RCC 7860 (cell line): ENCODE measurements at regions not wholly inside any gene's neighbourhood (a gene's known extent, or its start where the extent isn't known, plus 50 kb on each side); places are given as distances from the start of the nearest gene placed in this dataset.

ENCODE experiments used
- DNase-seq: peaks from one replicate; pipeline ENCODE4 v3.0.0-alpha.2; 2015; ENCODE audit warnings: low spot score
- FAIRE-seq: peaks from 2 replicates; lab custom pipeline; 2012; peaks lifted over from hg19 to GRCh38; lab: Jason Lieb, UNC

GRCh38 chr20:40104959-40105358 lies 584.1 kb downstream of the MAFB start:
- DNase-seq (no peak), FAIRE-seq (no peak)

GRCh38 chr20:40103420-40103819 lies 585.6 kb downstream of the MAFB start:
- DNase-seq, result no peak
- FAIRE-seq, result no peak

GRCh38 chr20:40101560-40101959 lies 587.5 kb downstream of the MAFB start:
- DNase-seq, result no peak
- FAIRE-seq, result no peak

- no peak for FAIRE-seq
These were observed 588.8 kb downstream of the MAFB start for GRCh38 chr20:40100261-40100660.

GRCh38 chr20:40090236-40090635 lies 598.8 kb downstream of the MAFB start:
- DNase-seq, result no peak
- FAIRE-seq, result no peak

More at GRCh38 chr20:40100261-40100660, 588.8 kb downstream of the MAFB start:
- DNase-seq, result no peak

GRCh38 chr20:40087496-40087895 lies 601.5 kb downstream of the MAFB start:
- no peak for FAIRE-seq
- DNase-seq, result no peak

- DNase-seq, result no peak
These were observed 603.5 kb downstream of the MAFB start for GRCh38 chr20:40085513-40085912.

GRCh38 chr20:40082436-40082835 lies 606.6 kb downstream of the MAFB start:
- no peak for DNase-seq
- FAIRE-seq, result no peak

More at GRCh38 chr20:40085513-40085912, 603.5 kb downstream of the MAFB start:
- FAIRE-seq, result no peak

- FAIRE-seq, result no peak
- DNase-seq, result no peak
These were observed 607.4 kb downstream of the MAFB start for GRCh38 chr20:40081653-40082052.

- FAIRE-seq (no peak), DNase-seq (no peak)
These were observed 608.9 kb downstream of the MAFB start for GRCh38 chr20:40080041-40080652.

- no peak for FAIRE-seq
- no peak for DNase-seq
These were observed 615.4 kb downstream of the MAFB start for GRCh38 chr20:40073535-40074111.

GRCh38 chr20:40072907-40073306 lies 616.1 kb downstream of the MAFB start:
- FAIRE-seq, result no peak
- DNase-seq, result no peak

- DNase-seq, result no peak
- FAIRE-seq, result peak; percentile 7
These were observed 632.9 kb downstream of the MAFB start for GRCh38 chr20:40056171-40056570.

GRCh38 chr20:40055711-40056110 lies 633.3 kb downstream of the MAFB start:
- DNase-seq (no peak), FAIRE-seq (no peak)

- no peak for FAIRE-seq
- no peak for DNase-seq
These were observed 634.7 kb downstream of the MAFB start for GRCh38 chr20:40054311-40054710.

- no peak for FAIRE-seq
These were observed 638.4 kb downstream of the MAFB start for GRCh38 chr20:40050596-40050995.

GRCh38 chr20:40049854-40050253 lies 639.2 kb downstream of the MAFB start:
- no peak for DNase-seq
- FAIRE-seq, result no peak

More at GRCh38 chr20:40050596-40050995, 638.4 kb downstream of the MAFB start:
- DNase-seq, result no peak

- DNase-seq (no peak), FAIRE-seq (no peak)
These were observed 642.3 kb downstream of the MAFB start for GRCh38 chr20:40046703-40047102.

GRCh38 chr20:40037511-40037910 lies 651.5 kb downstream of the MAFB start:
- DNase-seq (no peak), FAIRE-seq (no peak)

- DNase-seq, result no peak
- FAIRE-seq, result no peak
These were observed 659.4 kb downstream of the MAFB start for GRCh38 chr20:40029589-40029988.

GRCh38 chr20:40019510-40019909 lies 669.5 kb downstream of the MAFB start:
- FAIRE-seq (no peak), DNase-seq (no peak)

GRCh38 chr20:40017765-40018164 lies 671.3 kb downstream of the MAFB start:
- FAIRE-seq (no peak), DNase-seq (no peak)

GRCh38 chr20:40016890-40017289 lies 672.1 kb downstream of the MAFB start:
- no peak for FAIRE-seq
- no peak for DNase-seq
